H9 (cell line): ENCODE measurements at regions not wholly inside any gene's neighbourhood (a gene's known extent, or its start where the extent isn't known, plus 50 kb on each side); places are given as distances from the start of the nearest gene placed in this dataset.

ENCODE experiments used
- DNase-seq: peaks from one replicate; pipeline ENCODE4 v3.0.0-alpha.2; 2017
- H2AFZ ChIP-seq: one replicate; pipeline ENCODE4 v1.6.1; 2013; ENCODE audit warnings: mild to moderate bottlenecking, low read length, control low read depth, moderate library complexity
- H2AK5ac ChIP-seq: 2 replicates; pipeline ENCODE4 v1.6.1; 2013; ENCODE audit warnings: low read length, control low read depth, mixed read lengths; ENCODE audit not compliant: insufficient read length
- H2BK120ac ChIP-seq: one replicate; pipeline ENCODE4 v1.6.1; 2013; ENCODE audit warnings: low read depth, mild to moderate bottlenecking, low read length, control low read depth, inconsistent platforms; ENCODE audit not compliant: poor library complexity, severe bottlenecking
- H2BK12ac ChIP-seq: 2 replicates; pipeline ENCODE4 v1.6.1; 2013; ENCODE audit warnings: low read length, control low read depth, mixed read lengths, low read depth; ENCODE audit not compliant: insufficient read length
- H2BK15ac ChIP-seq: 2 replicates; pipeline ENCODE4 v1.6.1; 2013; ENCODE audit warnings: low read depth, low read length, control low read depth
- H2BK20ac ChIP-seq: one replicate; pipeline ENCODE4 v1.6.1; 2013; ENCODE audit warnings: low read depth, mild to moderate bottlenecking, low read length, control low read depth, inconsistent platforms; ENCODE audit not compliant: poor library complexity, severe bottlenecking
- H2BK5ac ChIP-seq: 2 replicates; pipeline ENCODE4 v1.6.1; 2013; ENCODE audit warnings: low read length, control low read depth, mixed read lengths; ENCODE audit not compliant: insufficient read length
- H3K14ac ChIP-seq: 2 replicates; pipeline ENCODE4 v1.6.1; 2013; ENCODE audit warnings: low read length, control low read depth; ENCODE audit not compliant: insufficient read depth
- H3K18ac ChIP-seq: 2 replicates; pipeline ENCODE4 v1.6.1; 2013; ENCODE audit warnings: low read depth, mild to moderate bottlenecking, mixed read lengths, low read length, control low read depth; ENCODE audit not compliant: insufficient read length
- H3K23ac ChIP-seq: 2 replicates; pipeline ENCODE4 v1.6.1; 2013; ENCODE audit warnings: low read length, control low read depth, mixed read lengths, low read depth; ENCODE audit not compliant: insufficient read length
- H3K23me2 ChIP-seq: 2 replicates; pipeline ENCODE4 v1.6.1; 2013; ENCODE audit warnings: low read depth, mild to moderate bottlenecking, mixed read lengths, low read length, control low read depth; ENCODE audit not compliant: insufficient read length, poor library complexity, severe bottlenecking
- H3K27ac ChIP-seq: 2 replicates; pipeline ENCODE4 v1.5.1; 2013; ENCODE audit warnings: low read length, control low read depth, mixed read lengths, low read depth; ENCODE audit not compliant: insufficient read length
- H3K27me3 ChIP-seq: 2 replicates; pipeline ENCODE4 v1.6.1; 2013; ENCODE audit warnings: low read length, control low read depth, inconsistent platforms; ENCODE audit not compliant: insufficient read depth
- H3K4ac ChIP-seq: 2 replicates; pipeline ENCODE4 v1.6.1; 2013; ENCODE audit warnings: low read depth, mild to moderate bottlenecking, control low read depth, inconsistent platforms, low read length, moderate library complexity
- H3K4me1 ChIP-seq: 2 replicates; pipeline ENCODE4 v1.6.1; 2013; ENCODE audit warnings: low read length, control low read depth, inconsistent platforms; ENCODE audit not compliant: insufficient read depth
- H3K4me2 ChIP-seq: 2 replicates; pipeline ENCODE4 v1.6.1; 2013; ENCODE audit warnings: low read length, control low read depth, mixed read lengths; ENCODE audit not compliant: insufficient read length, insufficient read depth
- H3K56ac ChIP-seq: 2 replicates; pipeline ENCODE4 v1.6.1; 2013; ENCODE audit warnings: low read depth, mild to moderate bottlenecking, mixed read lengths, low read length, control low read depth; ENCODE audit not compliant: insufficient read length
- H3K79me1 ChIP-seq: 2 replicates; pipeline ENCODE4 v1.6.1; 2013; ENCODE audit warnings: low read depth, mild to moderate bottlenecking, moderate library complexity, low read length, control low read depth, inconsistent platforms; ENCODE audit not compliant: insufficient read depth, poor library complexity, severe bottlenecking
- H3K79me2 ChIP-seq: 2 replicates; pipeline ENCODE4 v1.6.1; 2013; ENCODE audit warnings: low read length, control low read depth, inconsistent platforms; ENCODE audit not compliant: insufficient read depth
- H3K9ac ChIP-seq: 2 replicates; pipeline ENCODE4 v1.6.1; 2013; ENCODE audit warnings: low read length, control low read depth, mixed read lengths; ENCODE audit not compliant: insufficient read length; ENCODE audit errors: extremely low read depth
- H3K9me3 ChIP-seq: one replicate; pipeline ENCODE4 v1.6.1; 2013; ENCODE audit warnings: low read depth, low read length, inconsistent platforms; ENCODE audit not compliant: control insufficient read depth
- H3T11ph ChIP-seq: one replicate; pipeline ENCODE4 v1.6.1; 2013; ENCODE audit warnings: mild to moderate bottlenecking, low read length, control low read depth, inconsistent platforms
- H4K20me1 ChIP-seq: one replicate; pipeline ENCODE4 v1.6.1; 2013; ENCODE audit not compliant: control insufficient read depth, insufficient read length, insufficient read depth
- H4K5ac ChIP-seq: 2 replicates; pipeline ENCODE4 v1.6.1; 2013; ENCODE audit warnings: low read depth, mild to moderate bottlenecking, mixed read lengths, low read length, control low read depth; ENCODE audit not compliant: insufficient read length
- H4K8ac ChIP-seq: replicated peaks from 2 replicates; pipeline ENCODE4 v1.6.1; 2013; ENCODE audit warnings: low read length, control low read depth, mixed read lengths, low read depth; ENCODE audit not compliant: insufficient read length
- H4K91ac ChIP-seq: 2 replicates; pipeline ENCODE4 v1.6.1; 2013; ENCODE audit warnings: low read depth, mild to moderate bottlenecking, moderate library complexity, mixed read lengths, low read length, control low read depth; ENCODE audit not compliant: insufficient read length
- H3K27ac Mint-ChIP-seq, 3 experiments: 2 replicates in 2 of 3; 3 replicates in 1 of 3; pipeline ENCODE4 v1.8.0; 2020 to 2021; ENCODE audit warnings: mixed read lengths in 3 of 3, mild to moderate bottlenecking in 1 of 3, moderate library complexity in 1 of 3
- H3K27me3 Mint-ChIP-seq: 2 replicates; pipeline ENCODE4 v1.8.0; 2021; ENCODE audit warnings: low read depth, mild to moderate bottlenecking, moderate library complexity, mixed read lengths
- H3K36me3 Mint-ChIP-seq, 3 experiments: 2 replicates in 2 of 3; 3 replicates in 1 of 3; pipeline ENCODE4 v1.8.0; 2020 to 2021; ENCODE audit warnings: low read depth in 3 of 3, mixed read lengths in 3 of 3; ENCODE audit not compliant: insufficient read depth in 1 of 3
- H3K4me1 Mint-ChIP-seq, 2 experiments: 2 replicates each; pipeline ENCODE4 v1.8.0; 2020; ENCODE audit warnings: mixed read lengths in 2 of 2
- H3K4me3 Mint-ChIP-seq, 2 experiments: 2 replicates in 1 of 2; 3 replicates in 1 of 2; pipeline ENCODE4 v1.8.0; 2020 to 2021; ENCODE audit warnings: mild to moderate bottlenecking in 2 of 2, mixed read lengths in 2 of 2, moderate library complexity in 1 of 2
- H3K9me3 Mint-ChIP-seq, 2 experiments: 2 replicates in 1 of 2; 3 replicates in 1 of 2; pipeline ENCODE4 v1.8.0; 2020; ENCODE audit warnings: mild to moderate bottlenecking in 2 of 2, mixed read lengths in 2 of 2, moderate library complexity in 1 of 2
- CTCF ChIP-seq: fragments of 200-600 bp; sonication (generic); conservative IDR thresholded peaks from 3 replicates; pipeline ENCODE4 v1.8.0; 2021; ENCODE audit warnings: antibody characterized with exemption, mild to moderate bottlenecking

- H2AFZ ChIP-seq = no peak overlapping the region
- Mint-ChIP-seq H3K4me1 (no peaks in the 10 kb centered on the region), H3K27ac (no peak overlapping the region), H3K9me3 (no peaks in the 10 kb centered on the region), H3K36me3 (0 out of 7 replicates have a peak, but pooled peaks cover 0 to 4% (median 0%) of the 10 kb centered on the region in 3 experiments), H3K27me3 (no peaks in the 10 kb centered on the region), H3K4me3 (no peak overlapping the region)
- no peak overlapping the region for H2BK5ac ChIP-seq
- H3K4me1 ChIP-seq = no peaks in the 10 kb centered on the region
- no peaks in the 10 kb centered on the region for H4K20me1 ChIP-seq
- H3K79me2 ChIP-seq = no peaks in the 10 kb centered on the region
- H2AK5ac ChIP-seq = no peak overlapping the region
- H4K8ac ChIP-seq = no peak overlapping the region
- no peak overlapping the region for H3K27ac ChIP-seq
- H2BK20ac ChIP-seq = no peak overlapping the region
- H3T11ph ChIP-seq = no peak overlapping the region
- H4K91ac ChIP-seq = no peak overlapping the region
- H2BK15ac ChIP-seq = no peak overlapping the region
- H3K9ac ChIP-seq = no peak overlapping the region
- H3K23ac ChIP-seq = no peak overlapping the region
- H3K23me2 ChIP-seq = no peaks in the 10 kb centered on the region
- no peak for DNase-seq
- H3K9me3 ChIP-seq = no peaks in the 10 kb centered on the region
- no peak overlapping the region for H3K4ac ChIP-seq
- H3K4me2 ChIP-seq = no peak overlapping the region
- no peak overlapping the region for H3K14ac ChIP-seq
- no peak overlapping the region for H2BK120ac ChIP-seq
- no peak overlapping the region for H3K18ac ChIP-seq
- no peak overlapping the region for H2BK12ac ChIP-seq
- H3K56ac ChIP-seq = no peak overlapping the region
- no peaks in the 10 kb centered on the region for H3K27me3 ChIP-seq
- no peak overlapping the region for H4K5ac ChIP-seq
- H3K79me1 ChIP-seq = no peaks in the 10 kb centered on the region
- TF ChIP-seq CTCF = no peak
These were observed 123.6 kb upstream of the SLC1A3 start for GRCh38 chr5:36482812-36483211.
